Cerebellar cortex (tissue), 1 donor: ENCODE measurements at regions not wholly inside any gene's neighbourhood (a gene's known extent, or its start where the extent isn't known, plus 50 kb on each side); places are given as distances from the start of the nearest gene placed in this dataset.
"Not testable (repeated sequence)": the region's sequence is repeated elsewhere in the genome, so short reads cannot be mapped to it uniquely, and the experiment has no call there.

Source experiments
- DNase-seq: peaks from one replicate; pipeline ENCODE4 v3.0.0-alpha.2; 2015; ENCODE audit warnings: low spot score

DNA sequence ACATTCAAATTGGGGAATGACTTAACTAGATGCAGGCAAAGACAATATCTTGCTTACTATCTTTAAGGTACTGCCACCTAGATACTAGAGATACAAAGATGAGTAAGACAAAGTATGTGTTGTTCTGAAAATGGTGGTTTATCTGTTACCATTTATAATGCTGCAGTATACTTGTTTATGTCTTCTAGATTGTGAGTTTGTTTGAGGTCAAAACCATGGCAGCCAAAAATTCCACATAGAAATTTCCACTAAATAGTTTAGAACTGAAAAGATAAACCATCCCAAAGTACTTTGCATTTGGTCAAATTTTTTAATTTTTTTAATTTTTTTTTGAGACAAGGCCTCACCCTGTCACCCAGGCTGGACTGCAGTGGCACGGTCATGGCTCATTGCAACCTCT is 150.8 kb downstream of the SOX4 start:
- no peak for DNase-seq

DNA sequence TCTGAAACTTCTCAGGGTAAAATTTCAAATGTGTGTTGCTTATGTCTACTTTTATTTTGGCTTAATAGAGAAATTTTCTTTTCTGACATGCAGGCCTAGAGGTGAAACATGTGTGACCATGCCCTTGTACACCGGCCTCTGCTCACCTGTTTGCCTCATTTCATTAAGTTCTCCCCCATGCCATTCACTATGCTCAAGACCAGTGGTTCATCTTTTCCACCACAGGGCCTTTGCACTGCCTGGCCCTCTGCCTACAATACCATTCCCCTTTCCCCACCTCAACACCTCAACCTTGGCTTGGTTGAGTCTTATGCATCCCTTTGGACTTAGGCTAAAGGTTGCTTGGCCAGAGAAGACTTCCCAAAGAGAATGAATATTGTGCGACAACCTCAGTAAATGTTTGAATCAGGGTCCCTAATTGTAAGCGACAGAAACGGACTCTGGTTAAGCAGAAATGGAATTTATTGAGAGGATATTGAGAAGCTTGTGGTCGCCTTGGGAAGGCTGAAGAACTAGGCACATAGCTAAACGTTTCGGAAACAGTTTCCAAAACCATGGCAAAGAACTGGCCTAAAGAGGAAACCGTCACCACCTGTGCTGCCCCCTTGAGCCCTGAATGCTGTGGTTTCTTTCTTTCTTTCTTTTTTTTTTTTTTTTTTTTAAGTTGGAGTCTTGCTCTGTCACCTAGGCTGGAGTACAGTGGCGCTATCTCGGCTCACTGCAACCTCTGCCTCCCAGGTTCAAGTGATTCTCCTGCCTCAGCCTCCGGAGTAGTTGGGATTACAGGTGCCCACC is 152.2 kb downstream of the SOX4 start:
- no peak for DNase-seq

DNA sequence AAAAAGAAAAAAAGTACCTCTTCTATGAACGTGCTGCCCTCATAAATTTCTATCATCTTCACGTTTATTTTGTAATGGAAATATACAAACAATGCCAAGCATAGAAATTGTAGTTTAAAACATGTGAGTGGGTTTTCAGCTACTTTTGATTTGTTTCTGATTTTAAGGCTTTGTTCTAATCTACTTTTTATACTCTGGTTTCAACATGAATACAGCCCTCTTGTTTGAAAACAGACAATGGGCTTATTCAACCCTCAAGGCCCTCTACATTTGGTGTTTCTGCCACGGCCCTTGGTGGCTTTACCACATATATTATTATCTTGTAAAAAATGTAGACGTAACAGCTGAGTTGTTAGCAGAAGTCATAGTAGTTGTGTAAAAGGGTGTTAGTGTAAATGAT is 153.9 kb downstream of the SOX4 start:
- DNase-seq = no peak

DNA sequence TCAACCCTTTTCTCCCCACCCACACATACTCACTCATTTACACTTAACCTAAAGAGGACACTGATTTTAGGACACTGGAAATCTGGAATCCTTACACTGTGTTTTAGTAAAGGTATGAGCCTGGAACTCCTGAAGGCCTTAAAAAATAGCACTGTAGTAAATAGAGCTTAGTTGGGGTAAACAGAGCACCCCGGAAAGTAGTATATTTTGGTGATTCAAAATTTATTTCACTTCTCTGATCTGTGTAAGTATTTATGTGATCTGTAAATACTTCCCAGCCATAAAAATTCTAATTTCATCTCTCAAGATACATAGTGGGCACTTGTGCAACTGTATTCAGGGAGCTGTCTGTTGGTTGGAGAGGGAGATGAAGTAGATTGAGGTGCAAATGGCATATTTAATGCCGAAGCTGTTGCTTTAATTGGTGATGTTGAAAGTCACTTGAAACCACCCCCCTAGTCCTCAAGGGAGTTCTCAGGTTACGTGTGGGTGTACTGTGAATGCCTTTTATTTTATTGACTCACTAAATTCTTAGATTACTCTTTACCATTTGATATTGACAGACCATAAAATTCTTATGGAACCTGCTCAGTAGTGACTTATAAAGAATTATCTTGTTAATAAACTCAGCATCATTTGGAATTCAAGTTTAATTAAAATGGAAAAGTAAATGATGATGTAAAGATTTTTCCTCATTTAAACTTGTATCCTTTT is 154.9 kb downstream of the SOX4 start:
- DNase-seq = no peak

DNA sequence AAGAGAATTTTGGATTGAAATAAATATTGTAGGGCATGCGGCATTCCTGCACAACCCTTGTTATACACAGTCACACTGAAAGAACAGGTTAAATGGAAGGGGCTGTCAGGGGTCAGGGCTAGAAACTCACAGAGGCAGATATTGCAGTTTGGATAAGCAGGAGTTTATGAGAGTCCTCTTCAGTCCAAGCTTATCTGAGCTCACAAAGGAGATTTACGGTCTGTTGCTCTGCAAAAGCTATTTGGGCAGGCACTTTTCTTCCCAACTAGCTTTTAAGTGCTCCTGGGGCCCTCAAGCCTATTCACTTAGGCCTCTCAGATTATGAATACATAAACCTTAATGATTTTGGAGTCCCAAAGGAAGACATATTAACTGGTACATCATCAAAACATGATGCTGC is 156.2 kb downstream of the SOX4 start:
- DNase-seq = no peak

DNA sequence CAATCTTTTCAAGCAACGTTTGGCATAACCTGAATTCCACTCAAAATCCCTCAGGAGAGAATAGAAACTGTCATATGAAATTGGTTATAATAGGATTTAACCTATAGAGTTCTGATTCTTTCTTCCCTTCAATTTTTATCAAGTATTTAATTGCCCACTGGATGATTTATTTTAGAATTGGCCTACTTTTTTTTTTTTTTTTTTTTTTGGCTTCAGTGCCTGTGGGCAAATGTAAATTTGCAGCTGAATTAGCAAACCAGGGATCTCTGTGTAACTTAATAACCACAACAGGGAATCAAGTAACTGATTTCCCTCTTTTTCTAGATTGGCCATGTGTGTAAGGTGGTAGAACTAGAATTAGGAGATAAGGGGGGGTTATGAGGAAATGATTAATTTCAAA is 157.0 kb downstream of the SOX4 start:
- DNase-seq = no peak

DNA sequence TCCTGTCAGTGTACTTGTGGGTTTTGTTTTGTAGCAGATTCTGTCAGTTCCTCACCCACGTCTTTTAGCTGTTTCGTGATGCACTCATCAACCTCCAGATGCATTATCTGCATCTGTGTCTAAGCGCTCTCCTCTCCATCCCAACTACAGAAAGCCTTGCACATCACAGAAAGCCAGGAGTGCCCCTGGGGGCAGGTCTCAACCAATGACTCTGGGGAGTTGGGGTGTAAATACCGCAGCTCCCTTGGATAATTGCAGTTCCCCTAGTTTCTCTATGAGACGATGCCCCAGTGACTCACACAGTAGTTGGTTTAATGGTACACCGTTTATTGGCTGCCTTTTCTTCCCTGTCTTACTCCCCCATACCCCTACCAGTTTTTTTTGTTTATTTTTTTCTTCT is 158.1 kb downstream of the SOX4 start:
- no peak for DNase-seq

DNA sequence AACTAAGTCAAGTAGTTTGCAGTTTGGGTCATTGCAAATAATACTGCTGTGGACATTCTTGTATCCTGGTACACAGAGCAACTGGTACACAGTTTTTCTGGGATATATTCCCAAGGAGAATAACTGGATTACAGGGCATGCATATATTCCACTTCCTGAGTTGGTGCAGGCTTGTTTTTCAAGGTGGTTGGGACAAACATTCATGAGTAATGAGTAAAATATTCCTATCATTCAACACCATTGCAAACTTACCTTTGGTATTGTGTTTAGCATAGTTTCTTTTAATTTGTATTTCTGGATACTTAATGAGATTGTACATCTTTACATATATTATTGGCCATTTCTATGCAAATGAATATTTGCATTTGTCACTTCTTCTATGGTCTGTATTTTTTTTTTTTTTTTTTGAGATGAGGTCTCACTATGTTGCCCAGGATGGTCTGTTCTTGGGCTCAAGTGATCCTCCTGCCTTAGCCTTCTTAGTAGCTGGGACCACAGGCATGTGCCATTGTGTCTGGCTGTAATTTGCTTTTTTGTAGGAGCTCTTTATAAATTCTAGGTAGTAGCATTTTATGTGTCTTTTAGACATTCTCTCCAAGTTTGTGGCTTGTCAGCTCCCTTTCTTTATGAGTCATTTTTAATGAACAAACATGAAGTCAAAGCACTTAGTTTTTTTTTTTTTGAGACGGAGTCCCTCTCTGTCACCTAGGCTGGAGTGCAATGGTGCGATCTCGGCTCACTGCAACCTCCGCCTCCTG is 158.7 kb downstream of the SOX4 start:
- no peak for DNase-seq

DNA sequence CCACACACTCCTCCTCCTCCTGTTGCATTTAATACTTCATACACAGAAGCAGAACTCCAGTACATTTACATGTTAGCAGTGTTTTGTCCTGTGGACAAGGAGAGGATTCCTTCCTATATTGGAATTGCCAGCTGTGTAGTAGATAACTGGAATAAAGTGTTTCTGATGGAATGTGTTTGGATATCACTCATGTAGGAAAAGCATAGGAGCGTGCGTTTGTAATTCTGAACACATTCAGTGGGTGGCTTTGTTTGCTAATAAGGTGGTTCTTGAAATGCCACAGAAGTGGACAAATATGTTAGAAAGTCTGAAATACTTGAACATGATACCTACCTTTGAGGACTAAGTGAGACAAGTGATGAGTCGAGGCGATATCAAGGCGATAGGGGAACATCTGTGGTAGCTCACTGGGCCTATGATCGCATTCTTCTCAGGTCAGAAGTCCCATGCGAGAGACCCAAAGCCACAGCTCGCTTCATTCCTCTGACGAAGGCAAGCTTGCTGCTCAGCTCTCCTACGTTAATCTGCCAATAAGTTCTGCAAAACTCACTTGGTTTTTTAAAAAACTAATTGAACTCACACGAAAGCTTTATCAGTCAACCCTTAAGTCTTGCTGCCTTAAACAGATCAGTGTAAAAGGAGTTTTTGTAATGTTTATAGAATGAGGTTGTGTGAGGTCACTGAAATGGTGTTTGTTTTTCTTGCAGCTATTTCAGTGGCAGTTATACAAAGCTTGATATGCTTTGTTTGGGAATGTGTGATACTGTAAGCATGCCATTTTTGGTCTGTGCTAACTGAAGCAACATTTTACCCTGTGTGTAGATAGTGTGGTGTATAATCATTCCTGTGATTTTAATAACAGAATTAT is 159.9 kb downstream of the SOX4 start:
- DNase-seq = no peak

DNA sequence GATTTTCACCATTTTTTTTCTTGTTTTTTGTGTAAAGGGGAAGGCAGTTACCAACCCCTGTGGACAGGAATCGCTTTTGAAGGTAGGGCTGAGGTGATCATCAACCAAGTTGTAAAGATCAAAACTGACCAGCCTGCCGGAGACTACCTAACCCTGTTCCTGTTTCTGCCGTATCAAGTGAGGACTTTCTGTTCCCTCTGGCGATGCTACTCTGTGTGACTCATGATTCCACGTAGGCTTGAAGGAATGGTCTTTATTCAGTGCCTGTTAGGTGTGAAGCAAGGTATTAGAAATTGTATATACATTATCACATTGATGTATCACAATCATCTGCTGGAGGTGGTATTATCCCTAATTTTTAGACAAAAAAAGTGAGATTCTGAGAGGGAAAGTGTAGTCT is 161.3 kb downstream of the SOX4 start:
- no peak for DNase-seq

DNA sequence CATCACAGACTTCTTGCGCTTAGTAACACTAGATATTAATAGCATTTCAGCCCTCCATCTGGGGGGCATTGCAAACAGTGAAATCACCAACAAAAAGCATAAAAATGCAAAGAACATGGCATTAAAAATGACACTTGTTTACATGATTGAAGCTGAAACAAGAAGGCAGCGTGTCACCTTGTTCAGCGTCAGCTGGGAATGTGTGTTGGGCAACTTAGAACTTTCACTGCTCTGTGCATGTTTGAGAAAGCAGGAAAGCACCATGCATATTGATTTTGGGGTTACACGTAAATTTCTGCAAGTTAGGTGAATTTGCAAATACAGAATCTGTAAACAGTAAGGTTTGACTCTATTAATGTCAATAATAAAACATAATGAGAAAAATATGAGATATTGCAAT is 162.9 kb downstream of the SOX4 start:
- no peak for DNase-seq

DNA sequence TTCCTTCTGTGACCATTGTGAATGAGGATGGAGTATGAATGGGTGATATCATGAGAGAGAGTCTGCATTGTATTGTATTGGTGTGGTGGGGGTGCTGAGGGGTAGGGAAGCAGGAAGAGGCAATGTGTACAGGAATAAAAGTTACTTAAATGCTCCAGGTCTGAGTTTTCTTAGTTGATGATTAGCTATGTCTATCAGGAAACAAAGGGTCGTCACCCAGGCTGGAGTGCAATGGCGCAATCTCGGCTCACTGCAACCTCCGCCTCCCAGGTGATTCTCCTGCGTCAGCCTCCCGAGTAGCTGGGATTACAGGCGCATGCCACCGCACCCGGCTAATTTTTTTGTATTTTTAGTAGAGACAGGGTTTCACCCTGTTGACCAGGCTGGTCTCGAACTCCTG is 163.8 kb downstream of the SOX4 start:
- not testable (repeated sequence) for DNase-seq

DNA sequence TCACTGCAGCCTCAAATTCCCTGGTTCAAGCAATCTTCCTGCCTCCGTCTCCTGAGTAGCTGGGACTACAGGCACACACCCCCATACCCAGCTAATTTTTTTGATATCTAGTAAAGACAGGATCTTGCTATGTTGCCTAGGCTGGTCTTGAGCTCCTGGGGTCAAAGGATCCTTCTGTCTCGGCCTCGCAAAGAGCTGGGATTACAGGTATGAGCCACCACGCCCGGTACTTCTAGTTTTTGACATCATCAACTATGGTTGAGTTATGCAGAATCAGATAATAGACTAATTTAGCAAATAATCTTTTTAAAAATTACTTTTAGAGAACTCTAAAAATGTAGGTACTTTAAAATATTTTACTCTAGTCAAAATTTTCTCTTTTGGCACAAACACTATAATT is 166.2 kb downstream of the SOX4 start:
- DNase-seq = no peak

DNA sequence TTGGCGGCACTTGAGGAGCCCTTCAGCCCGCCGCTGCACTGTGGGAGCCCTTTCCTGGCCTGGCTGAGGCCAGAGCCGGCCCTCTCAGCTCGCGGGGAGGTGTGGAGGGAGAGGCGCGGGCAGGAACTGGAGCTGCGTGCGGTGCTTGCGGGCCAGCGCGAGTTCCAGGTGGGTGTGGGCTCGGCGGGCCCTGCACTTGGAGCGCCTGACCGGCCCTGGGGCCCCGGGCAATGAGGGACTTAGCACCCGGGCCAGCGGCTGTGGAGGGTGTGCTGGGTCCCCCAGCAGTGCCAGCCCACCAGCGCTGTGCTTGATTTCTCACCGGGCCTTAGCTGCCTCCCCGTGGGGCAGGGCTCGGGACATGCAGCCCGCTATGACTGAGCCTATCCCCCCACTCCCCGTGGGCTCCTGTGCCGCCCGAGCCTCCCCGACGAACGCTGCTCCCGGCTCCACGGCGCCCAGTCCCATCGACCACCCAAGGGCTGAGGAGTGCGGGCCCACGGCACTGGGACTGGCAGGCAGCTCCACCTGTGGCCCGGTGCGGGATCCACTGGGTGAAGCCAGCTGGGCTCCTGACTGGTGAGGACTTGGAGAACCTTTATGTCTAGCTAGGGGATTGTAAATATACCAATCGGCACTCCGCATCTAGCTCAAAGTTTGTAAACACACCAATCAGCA is 167.6 kb downstream of the SOX4 start:
- not testable (repeated sequence) for DNase-seq

DNA sequence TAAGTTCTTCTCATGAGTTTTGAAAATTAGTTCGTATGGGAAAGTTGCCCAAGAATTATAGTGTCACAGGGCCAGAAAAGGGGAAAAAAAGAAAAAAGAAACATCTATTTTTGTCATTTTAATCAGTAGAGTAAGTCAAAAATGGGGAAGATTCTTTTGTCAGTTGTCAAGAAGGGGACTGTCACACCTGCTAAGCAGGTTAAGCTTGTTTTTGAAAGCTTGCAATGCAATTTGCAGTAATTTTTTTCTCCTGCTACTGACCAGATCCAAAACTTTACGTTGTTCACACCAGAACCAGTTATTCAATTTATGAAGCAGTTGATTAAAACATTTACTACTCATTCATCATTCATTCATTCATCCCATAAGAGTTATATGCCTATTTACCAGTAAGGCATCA is 171.4 kb downstream of the SOX4 start:
- DNase-seq = no peak

DNA sequence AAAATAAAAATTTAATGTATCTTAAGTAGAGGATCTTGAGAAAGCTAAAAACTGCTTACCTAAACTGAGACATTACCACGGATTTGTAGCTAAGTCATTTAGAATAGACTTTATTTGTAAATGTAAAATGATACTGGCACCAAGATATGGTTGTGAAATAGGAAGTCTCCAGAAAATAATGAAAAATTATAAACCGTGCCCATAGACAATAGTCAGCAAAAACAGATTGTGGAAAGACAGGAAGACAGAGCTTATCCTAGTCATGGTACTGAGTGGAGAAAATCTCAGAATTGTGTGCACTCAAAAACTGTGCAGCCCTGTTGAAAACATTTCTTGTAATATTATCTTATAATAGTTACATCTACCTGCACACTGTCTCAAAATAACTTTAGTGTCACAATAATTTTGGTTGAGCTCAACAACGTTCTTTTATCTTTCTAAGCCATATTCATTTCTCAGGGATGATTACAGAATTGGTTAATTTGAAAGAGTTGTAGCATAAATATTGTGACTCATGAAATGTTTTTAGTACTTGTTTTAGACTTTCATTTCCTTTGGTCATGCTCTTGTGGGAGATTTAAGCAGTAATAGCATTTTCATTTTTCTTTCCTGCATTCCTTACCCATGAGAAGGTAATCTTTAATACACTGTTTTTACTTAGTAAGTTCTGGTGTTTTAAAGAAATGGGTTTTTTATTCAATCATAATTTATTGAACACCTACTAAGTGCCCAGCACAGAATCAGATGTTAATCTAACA is 174.5 kb downstream of the SOX4 start:
- no peak for DNase-seq

DNA sequence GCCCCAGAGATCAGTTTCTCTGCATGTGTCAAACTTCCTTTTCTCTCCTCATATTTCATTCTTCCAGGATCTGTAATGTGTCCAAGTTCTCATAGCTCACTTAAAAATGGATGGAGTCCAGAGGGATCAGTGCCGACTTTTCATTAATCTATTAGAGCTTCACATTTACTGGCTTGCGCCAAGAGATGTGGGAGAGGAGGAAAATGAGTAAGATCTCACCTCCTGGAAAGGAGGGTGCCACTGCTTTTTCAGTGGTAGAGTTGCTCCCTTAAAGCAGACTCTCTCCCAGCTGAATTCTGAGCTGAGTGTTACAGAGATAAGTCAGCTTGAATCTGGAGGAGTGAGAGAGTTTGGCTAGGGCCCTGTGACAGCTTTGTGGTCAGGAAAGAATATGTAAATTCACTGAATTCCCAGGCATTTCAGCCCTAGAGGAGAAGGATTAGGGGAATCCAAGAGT is 175.9 kb downstream of the SOX4 start:
- DNase-seq = no peak

DNA sequence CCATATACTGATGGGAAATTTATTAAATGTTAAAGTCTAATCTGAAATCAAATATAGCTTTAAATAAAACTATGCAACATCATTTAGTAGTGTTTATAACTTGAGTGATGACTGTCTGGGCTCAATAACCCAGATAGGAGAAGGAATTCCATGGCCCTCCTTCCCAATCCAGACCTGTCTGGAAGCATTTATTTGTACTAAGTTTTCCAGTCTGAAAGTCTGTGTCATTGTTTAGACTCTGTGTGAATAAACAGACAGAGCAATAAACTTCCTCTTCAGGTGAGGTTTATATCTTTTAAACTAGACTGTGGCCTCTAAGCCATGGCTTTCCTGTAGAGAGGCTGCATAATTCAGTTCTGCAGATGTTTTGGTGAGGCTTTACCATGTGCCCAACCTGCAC is 176.4 kb downstream of the SOX4 start:
- no peak for DNase-seq

DNA sequence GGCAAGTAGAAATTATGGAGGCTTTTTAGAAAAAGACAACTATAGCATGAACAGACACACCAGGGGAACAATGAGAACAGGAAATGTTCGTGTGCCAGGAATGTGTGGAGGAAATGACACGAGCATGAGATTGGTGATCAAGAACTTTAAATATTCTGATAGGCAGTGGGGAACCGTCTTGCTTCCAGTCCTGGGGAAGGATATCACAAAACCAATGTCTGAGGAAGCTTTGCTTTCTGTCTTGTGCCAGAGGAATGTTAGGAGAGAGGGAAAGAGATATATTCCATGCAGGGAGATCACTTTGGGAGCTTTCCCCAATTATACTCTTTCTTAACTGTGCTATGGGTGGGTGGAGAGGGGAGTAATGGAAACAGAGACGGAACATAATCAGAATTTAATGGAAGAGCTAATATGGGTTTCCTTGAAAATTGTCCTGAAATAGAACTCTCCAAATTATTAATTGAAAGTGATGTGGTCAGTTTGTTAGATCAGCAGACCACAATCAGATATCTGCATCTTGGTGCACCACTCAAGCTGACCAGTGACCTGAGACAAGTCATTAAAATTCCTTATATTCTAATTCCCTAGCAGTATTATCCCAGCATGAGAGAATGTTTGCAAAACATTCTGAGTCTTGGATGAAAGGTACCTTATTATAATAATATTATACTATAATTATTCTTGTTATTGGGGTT is 178.2 kb downstream of the SOX4 start:
- no peak for DNase-seq

DNA sequence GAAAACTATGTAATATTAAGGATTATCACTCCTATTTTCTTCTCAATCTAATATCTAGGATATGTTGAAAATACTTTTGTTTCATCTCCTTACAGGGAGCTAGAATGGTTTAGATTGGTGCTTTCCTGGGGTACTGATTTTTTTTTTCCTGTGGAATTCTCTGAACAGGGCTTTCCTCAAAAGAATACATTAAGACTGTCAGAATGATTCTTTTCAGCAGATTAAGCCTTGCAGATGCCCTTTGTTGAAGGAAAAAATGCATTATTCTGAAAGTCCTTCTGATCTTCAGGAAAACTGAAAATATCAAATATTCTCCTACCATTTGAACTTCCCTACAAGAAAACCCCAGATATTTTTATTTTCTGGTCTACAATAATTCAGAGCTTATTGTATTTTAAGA is 178.9 kb downstream of the SOX4 start:
- DNase-seq = no peak
